H9 (cell line): ENCODE measurements at regions not wholly inside any gene's neighbourhood (a gene's known extent, or its start where the extent isn't known, plus 50 kb on each side); places are given as distances from the start of the nearest gene placed in this dataset.

Experiments used
- DNase-seq: peaks from one replicate; pipeline ENCODE4 v3.0.0-alpha.2; 2017
- H2AFZ ChIP-seq: one replicate; pipeline ENCODE4 v1.6.1; 2013; ENCODE audit warnings: mild to moderate bottlenecking, low read length, control low read depth, moderate library complexity
- H2AK5ac ChIP-seq: 2 replicates; pipeline ENCODE4 v1.6.1; 2013; ENCODE audit warnings: low read length, control low read depth, mixed read lengths; ENCODE audit not compliant: insufficient read length
- H2BK120ac ChIP-seq: one replicate; pipeline ENCODE4 v1.6.1; 2013; ENCODE audit warnings: low read depth, mild to moderate bottlenecking, low read length, control low read depth, inconsistent platforms; ENCODE audit not compliant: poor library complexity, severe bottlenecking
- H2BK12ac ChIP-seq: 2 replicates; pipeline ENCODE4 v1.6.1; 2013; ENCODE audit warnings: low read length, control low read depth, mixed read lengths, low read depth; ENCODE audit not compliant: insufficient read length
- H2BK15ac ChIP-seq: 2 replicates; pipeline ENCODE4 v1.6.1; 2013; ENCODE audit warnings: low read depth, low read length, control low read depth
- H2BK20ac ChIP-seq: one replicate; pipeline ENCODE4 v1.6.1; 2013; ENCODE audit warnings: low read depth, mild to moderate bottlenecking, low read length, control low read depth, inconsistent platforms; ENCODE audit not compliant: poor library complexity, severe bottlenecking
- H2BK5ac ChIP-seq: 2 replicates; pipeline ENCODE4 v1.6.1; 2013; ENCODE audit warnings: low read length, control low read depth, mixed read lengths; ENCODE audit not compliant: insufficient read length
- H3K14ac ChIP-seq: 2 replicates; pipeline ENCODE4 v1.6.1; 2013; ENCODE audit warnings: low read length, control low read depth; ENCODE audit not compliant: insufficient read depth
- H3K18ac ChIP-seq: 2 replicates; pipeline ENCODE4 v1.6.1; 2013; ENCODE audit warnings: low read depth, mild to moderate bottlenecking, mixed read lengths, low read length, control low read depth; ENCODE audit not compliant: insufficient read length
- H3K23ac ChIP-seq: 2 replicates; pipeline ENCODE4 v1.6.1; 2013; ENCODE audit warnings: low read length, control low read depth, mixed read lengths, low read depth; ENCODE audit not compliant: insufficient read length
- H3K23me2 ChIP-seq: 2 replicates; pipeline ENCODE4 v1.6.1; 2013; ENCODE audit warnings: low read depth, mild to moderate bottlenecking, mixed read lengths, low read length, control low read depth; ENCODE audit not compliant: insufficient read length, poor library complexity, severe bottlenecking
- H3K27ac ChIP-seq: 2 replicates; pipeline ENCODE4 v1.5.1; 2013; ENCODE audit warnings: low read length, control low read depth, mixed read lengths, low read depth; ENCODE audit not compliant: insufficient read length
- H3K27me3 ChIP-seq: 2 replicates; pipeline ENCODE4 v1.6.1; 2013; ENCODE audit warnings: low read length, control low read depth, inconsistent platforms; ENCODE audit not compliant: insufficient read depth
- H3K4ac ChIP-seq: 2 replicates; pipeline ENCODE4 v1.6.1; 2013; ENCODE audit warnings: low read depth, mild to moderate bottlenecking, control low read depth, inconsistent platforms, low read length, moderate library complexity
- H3K4me1 ChIP-seq: 2 replicates; pipeline ENCODE4 v1.6.1; 2013; ENCODE audit warnings: low read length, control low read depth, inconsistent platforms; ENCODE audit not compliant: insufficient read depth
- H3K4me2 ChIP-seq: 2 replicates; pipeline ENCODE4 v1.6.1; 2013; ENCODE audit warnings: low read length, control low read depth, mixed read lengths; ENCODE audit not compliant: insufficient read length, insufficient read depth
- H3K56ac ChIP-seq: 2 replicates; pipeline ENCODE4 v1.6.1; 2013; ENCODE audit warnings: low read depth, mild to moderate bottlenecking, mixed read lengths, low read length, control low read depth; ENCODE audit not compliant: insufficient read length
- H3K79me1 ChIP-seq: 2 replicates; pipeline ENCODE4 v1.6.1; 2013; ENCODE audit warnings: low read depth, mild to moderate bottlenecking, moderate library complexity, low read length, control low read depth, inconsistent platforms; ENCODE audit not compliant: insufficient read depth, poor library complexity, severe bottlenecking
- H3K79me2 ChIP-seq: 2 replicates; pipeline ENCODE4 v1.6.1; 2013; ENCODE audit warnings: low read length, control low read depth, inconsistent platforms; ENCODE audit not compliant: insufficient read depth
- H3K9ac ChIP-seq: 2 replicates; pipeline ENCODE4 v1.6.1; 2013; ENCODE audit warnings: low read length, control low read depth, mixed read lengths; ENCODE audit not compliant: insufficient read length; ENCODE audit errors: extremely low read depth
- H3K9me3 ChIP-seq: one replicate; pipeline ENCODE4 v1.6.1; 2013; ENCODE audit warnings: low read depth, low read length, inconsistent platforms; ENCODE audit not compliant: control insufficient read depth
- H3T11ph ChIP-seq: one replicate; pipeline ENCODE4 v1.6.1; 2013; ENCODE audit warnings: mild to moderate bottlenecking, low read length, control low read depth, inconsistent platforms
- H4K20me1 ChIP-seq: one replicate; pipeline ENCODE4 v1.6.1; 2013; ENCODE audit not compliant: control insufficient read depth, insufficient read length, insufficient read depth
- H4K5ac ChIP-seq: 2 replicates; pipeline ENCODE4 v1.6.1; 2013; ENCODE audit warnings: low read depth, mild to moderate bottlenecking, mixed read lengths, low read length, control low read depth; ENCODE audit not compliant: insufficient read length
- H4K8ac ChIP-seq: replicated peaks from 2 replicates; pipeline ENCODE4 v1.6.1; 2013; ENCODE audit warnings: low read length, control low read depth, mixed read lengths, low read depth; ENCODE audit not compliant: insufficient read length
- H4K91ac ChIP-seq: 2 replicates; pipeline ENCODE4 v1.6.1; 2013; ENCODE audit warnings: low read depth, mild to moderate bottlenecking, moderate library complexity, mixed read lengths, low read length, control low read depth; ENCODE audit not compliant: insufficient read length
- H3K27ac Mint-ChIP-seq, 3 experiments: 2 replicates in 2 of 3; 3 replicates in 1 of 3; pipeline ENCODE4 v1.8.0; 2020 to 2021; ENCODE audit warnings: mixed read lengths in 3 of 3, mild to moderate bottlenecking in 1 of 3, moderate library complexity in 1 of 3
- H3K27me3 Mint-ChIP-seq: 2 replicates; pipeline ENCODE4 v1.8.0; 2021; ENCODE audit warnings: low read depth, mild to moderate bottlenecking, moderate library complexity, mixed read lengths
- H3K36me3 Mint-ChIP-seq, 3 experiments: 2 replicates in 2 of 3; 3 replicates in 1 of 3; pipeline ENCODE4 v1.8.0; 2020 to 2021; ENCODE audit warnings: low read depth in 3 of 3, mixed read lengths in 3 of 3; ENCODE audit not compliant: insufficient read depth in 1 of 3
- H3K4me1 Mint-ChIP-seq, 2 experiments: 2 replicates each; pipeline ENCODE4 v1.8.0; 2020; ENCODE audit warnings: mixed read lengths in 2 of 2
- H3K4me3 Mint-ChIP-seq, 2 experiments: 2 replicates in 1 of 2; 3 replicates in 1 of 2; pipeline ENCODE4 v1.8.0; 2020 to 2021; ENCODE audit warnings: mild to moderate bottlenecking in 2 of 2, mixed read lengths in 2 of 2, moderate library complexity in 1 of 2
- H3K9me3 Mint-ChIP-seq, 2 experiments: 2 replicates in 1 of 2; 3 replicates in 1 of 2; pipeline ENCODE4 v1.8.0; 2020; ENCODE audit warnings: mild to moderate bottlenecking in 2 of 2, mixed read lengths in 2 of 2, moderate library complexity in 1 of 2
- CTCF ChIP-seq: fragments of 200-600 bp; sonication (generic); conservative IDR thresholded peaks from 3 replicates; pipeline ENCODE4 v1.8.0; 2021; ENCODE audit warnings: antibody characterized with exemption, mild to moderate bottlenecking
- WGBS: extraction: QIAGEN DNeasy Blood & Tissue Kit; methylation state at CpG from one replicate; pipeline ENCODE4 v1.1.7; 2013; ENCODE audit warnings: missing lambda C conversion rate, low lambda C conversion rate, mixed read lengths; ENCODE audit not compliant: insufficient read length; ENCODE audit errors: extremely low coverage; 5-methylcytosine and 5-hydroxymethylcytosine counted together

- no peak for TF ChIP-seq CTCF
- H2BK20ac ChIP-seq = no peak overlapping the region
- H2BK12ac ChIP-seq = no peak overlapping the region
- H3K4me3 Mint-ChIP-seq = no peak overlapping the region
- no peaks in the 10 kb centered on the region for H3K27me3 Mint-ChIP-seq
- no peak overlapping the region for H4K8ac ChIP-seq
- H2BK120ac ChIP-seq = no peak overlapping the region
- no peak overlapping the region for H4K5ac ChIP-seq
- no CpG with 5 or more reads among the region's 5 CpGs for WGBS
- H3K36me3 Mint-ChIP-seq = no peaks in the 10 kb centered on the region
- H3T11ph ChIP-seq = no peak overlapping the region
- no peak overlapping the region for H2AK5ac ChIP-seq
- H3K27me3 ChIP-seq = no peaks in the 10 kb centered on the region
- H3K79me2 ChIP-seq = no peaks in the 10 kb centered on the region
- H3K9ac ChIP-seq = no peak overlapping the region
- no peak overlapping the region for H2AFZ ChIP-seq
- H2BK15ac ChIP-seq = no peak overlapping the region
- H3K9me3 ChIP-seq = no peaks in the 10 kb centered on the region
- no peak overlapping the region for H3K18ac ChIP-seq
- no peak overlapping the region for H3K4ac ChIP-seq
- H2BK5ac ChIP-seq = no peak overlapping the region
- no peak overlapping the region for H3K27ac ChIP-seq
- H3K4me1 ChIP-seq = peaks cover 7% of the 10 kb centered on the region; the same call in 1 of the 2 replicates
- no peak overlapping the region for H3K4me2 ChIP-seq
- no peak for DNase-seq
- H4K91ac ChIP-seq = no peak overlapping the region
- no peaks in the 10 kb centered on the region for H3K9me3 Mint-ChIP-seq
- H3K27ac Mint-ChIP-seq = no peak overlapping the region
- H4K20me1 ChIP-seq = no peaks in the 10 kb centered on the region
- H3K23me2 ChIP-seq = no peaks in the 10 kb centered on the region
- H3K79me1 ChIP-seq = no peaks in the 10 kb centered on the region
- H3K14ac ChIP-seq = no peak overlapping the region
- H3K23ac ChIP-seq = no peak overlapping the region
- H3K56ac ChIP-seq = no peak overlapping the region
- peaks cover 22 to 23% of the 10 kb centered on the region in 2 experiments for H3K4me1 Mint-ChIP-seq
Observed at GRCh38 chr1:81381881-81382280, 418.9 kb upstream of the ADGRL2 start.
